GM12878 (cell line): ENCODE measurements at regions not wholly inside any gene's neighbourhood (a gene's known extent, or its start where the extent isn't known, plus 50 kb on each side); places are given as distances from the start of the nearest gene placed in this dataset.

Experiments
- BRCA1 ChIP-seq: IDR thresholded peaks from 2 replicates; pipeline ENCODE4 v1.6.1; 2011; ENCODE audit warnings: low read depth, low read length, improper control_type of control experiment
- CREB1 ChIP-seq: IDR thresholded peaks from 2 replicates; pipeline ENCODE4 v1.6.1; 2012; ENCODE audit warnings: low read depth, mild to moderate bottlenecking, inconsistent platforms
- PBX3 ChIP-seq: IDR thresholded peaks from 2 replicates; pipeline ENCODE4 v1.6.1; 2011; ENCODE audit warnings: mild to moderate bottlenecking, low read depth, low read length, moderate library complexity; ENCODE audit not compliant: insufficient replicate concordance
- POLR2A ChIP-seq: IDR thresholded peaks from 2 replicates; pipeline ENCODE4 v1.6.1; 2011; ENCODE audit warnings: low read depth, mild to moderate bottlenecking, low read length
- SMC3 ChIP-seq: IDR thresholded peaks from 2 replicates; pipeline ENCODE4 v1.6.1; 2011; ENCODE audit warnings: low read length, improper control_type of control experiment, borderline replicate concordance

DNA sequence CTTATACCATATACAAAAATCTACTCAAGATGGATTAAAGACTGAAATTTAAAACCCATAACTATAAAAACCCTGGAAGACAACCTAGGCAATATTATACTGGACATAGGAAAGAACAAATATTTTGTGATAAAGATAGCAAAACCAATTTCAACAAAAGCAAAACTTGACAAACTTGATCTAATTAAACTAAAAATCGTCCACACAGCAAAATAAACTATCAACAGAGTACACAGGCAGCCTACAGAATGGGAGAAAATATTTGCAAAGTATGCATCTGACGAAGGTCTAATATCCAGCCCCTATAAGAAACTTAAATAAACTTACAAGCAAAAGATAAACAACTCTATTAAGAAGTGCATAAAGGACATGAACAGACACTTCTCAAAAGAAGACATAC is 240.1 kb downstream of the HGF start:
- TF ChIP-seq POLR2A (no peak), PBX3 (no peak), CREB1 (no peak), SMC3 (no peak), BRCA1 (no peak)
